HEK293T (cell line): ENCODE measurements at regions not wholly inside any gene's neighbourhood (a gene's known extent, or its start where the extent isn't known, plus 50 kb on each side); places are given as distances from the start of the nearest gene placed in this dataset.

Source experiments
- ARNT ChIP-seq: fragments of 450-650 bp; IDR thresholded peaks from 2 replicates; pipeline ENCODE4 v1.6.1; 2017; ENCODE audit warnings: mild to moderate bottlenecking
- BHLHE40 ChIP-seq: fragments of 450-650 bp; IDR thresholded peaks from 2 replicates; pipeline ENCODE4 v1.6.1; 2016; ENCODE audit warnings: mild to moderate bottlenecking, moderate library complexity, borderline replicate concordance
- CTBP1 ChIP-seq: fragments of 450-650 bp; IDR thresholded peaks from 2 replicates; pipeline ENCODE4 v1.6.1; 2016; ENCODE audit warnings: borderline replicate concordance
- ELF4 ChIP-seq: fragments of 450-650 bp; IDR thresholded peaks from 2 replicates; pipeline ENCODE4 v1.6.1; 2017; ENCODE audit warnings: antibody characterized with exemption
- FOXA1 ChIP-seq: fragments of 450-650 bp; IDR thresholded peaks from 2 replicates; pipeline ENCODE4 v1.6.1; 2016; ENCODE audit warnings: mild to moderate bottlenecking
- FOXM1 ChIP-seq: fragments of 450-650 bp; IDR thresholded peaks from 2 replicates; pipeline ENCODE4 v1.6.1; 2017; ENCODE audit warnings: mild to moderate bottlenecking, borderline replicate concordance
- HDGF ChIP-seq: fragments of 450-650 bp; IDR thresholded peaks from 2 replicates; pipeline ENCODE4 v1.6.1; 2017; ENCODE audit warnings: antibody characterized with exemption, borderline replicate concordance
- LEF1 ChIP-seq: fragments of 450-650 bp; IDR thresholded peaks from 2 replicates; pipeline ENCODE4 v1.6.1; 2017; ENCODE audit warnings: mild to moderate bottlenecking, borderline replicate concordance
- PKNOX1 ChIP-seq: fragments of 450-650 bp; IDR thresholded peaks from 2 replicates; pipeline ENCODE4 v1.6.1; 2016
- SP1 ChIP-seq: fragments of 450-650 bp; IDR thresholded peaks from 2 replicates; pipeline ENCODE4 v1.6.1; 2017
- TARDBP ChIP-seq: fragments of 450-650 bp; IDR thresholded peaks from 2 replicates; pipeline ENCODE4 v1.6.1; 2016
- ZNF384 ChIP-seq: fragments of 450-650 bp; IDR thresholded peaks from 2 replicates; pipeline ENCODE4 v1.6.1; 2016

- TF ChIP-seq CTBP1 (no peak), SP1 (no peak), ELF4 (no peak), PKNOX1 (no peak), LEF1 (no peak), FOXM1 (no peak), ARNT (no peak), BHLHE40 (no peak), FOXA1 (no peak), HDGF (no peak), ZNF384 (no peak), TARDBP (no peak)
These were observed 186.9 kb upstream of the MYO3A start for GRCh38 chr10:25747084-25747483.
